ENCODE measurements at regions not wholly inside any gene's neighbourhood (a gene's known extent, or its start where the extent isn't known, plus 50 kb on each side); places are given as distances from the start of the nearest gene placed in this dataset.

DNA sequence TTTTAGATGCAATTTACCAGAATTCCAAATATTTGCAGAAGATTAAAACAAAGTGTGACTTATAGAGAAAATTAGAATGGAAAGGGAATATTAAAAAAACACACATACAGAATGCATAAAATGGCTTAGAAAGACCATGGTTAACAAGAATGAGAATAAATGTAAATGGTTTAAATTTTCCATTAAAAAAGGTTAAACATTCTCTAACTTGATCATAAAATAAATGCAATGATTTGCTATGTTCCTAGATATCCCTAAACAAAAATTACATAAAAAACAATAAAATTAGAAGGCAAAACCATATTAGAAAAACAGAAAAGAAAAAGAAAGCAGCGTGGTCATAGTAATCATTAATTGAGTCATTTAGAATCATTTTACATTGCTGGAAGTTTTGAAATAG, 152.5 kb downstream of the TMEM38B start:
- TF ChIP-seq, protein P1, sequence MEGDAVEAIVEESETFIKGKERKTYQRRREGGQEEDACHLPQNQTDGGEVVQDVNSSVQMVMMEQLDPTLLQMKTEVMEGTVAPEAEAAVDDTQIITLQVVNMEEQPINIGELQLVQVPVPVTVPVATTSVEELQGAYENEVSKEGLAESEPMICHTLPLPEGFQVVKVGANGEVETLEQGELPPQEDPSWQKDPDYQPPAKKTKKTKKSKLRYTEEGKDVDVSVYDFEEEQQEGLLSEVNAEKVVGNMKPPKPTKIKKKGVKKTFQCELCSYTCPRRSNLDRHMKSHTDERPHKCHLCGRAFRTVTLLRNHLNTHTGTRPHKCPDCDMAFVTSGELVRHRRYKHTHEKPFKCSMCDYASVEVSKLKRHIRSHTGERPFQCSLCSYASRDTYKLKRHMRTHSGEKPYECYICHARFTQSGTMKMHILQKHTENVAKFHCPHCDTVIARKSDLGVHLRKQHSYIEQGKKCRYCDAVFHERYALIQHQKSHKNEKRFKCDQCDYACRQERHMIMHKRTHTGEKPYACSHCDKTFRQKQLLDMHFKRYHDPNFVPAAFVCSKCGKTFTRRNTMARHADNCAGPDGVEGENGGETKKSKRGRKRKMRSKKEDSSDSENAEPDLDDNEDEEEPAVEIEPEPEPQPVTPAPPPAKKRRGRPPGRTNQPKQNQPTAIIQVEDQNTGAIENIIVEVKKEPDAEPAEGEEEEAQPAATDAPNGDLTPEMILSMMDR (IDR thresholded peaks at IDR 0.05): no peak
- TF ChIP-seq POLR2A (IDR thresholded peaks at IDR 0.05): no peak

All from Peyer's patch (tissue), 4 donors.